ENCODE measurements at regions not wholly inside any gene's neighbourhood (a gene's known extent, or its start where the extent isn't known, plus 50 kb on each side); places are given as distances from the start of the nearest gene placed in this dataset.

- no peak for DNase-seq
Measured at GRCh38 chr16:9383281-9383680, 291.8 kb downstream of the HAPSTR1 start.

- DNase-seq: no peak
Measured at GRCh38 chr16:9384141-9384540, 292.7 kb downstream of the HAPSTR1 start.

- no peak for DNase-seq
Measured at GRCh38 chr16:9389543-9390207, 298.2 kb downstream of the HAPSTR1 start.

- DNase-seq: no peak
Measured at GRCh38 chr16:9392956-9393355, 301.5 kb downstream of the HAPSTR1 start.

- DNase-seq: no peak
Measured at GRCh38 chr16:9393591-9393990, 302.1 kb downstream of the HAPSTR1 start.

GRCh38 chr16:9395958-9396359, 304.5 kb downstream of the HAPSTR1 start:
- DNase-seq: no peak

- no peak for DNase-seq
Measured at GRCh38 chr16:9399573-9399972, 308.1 kb downstream of the HAPSTR1 start.

- no peak for DNase-seq
Measured at GRCh38 chr16:9401173-9401572, 309.7 kb downstream of the HAPSTR1 start.

GRCh38 chr16:9402293-9402860, 310.9 kb downstream of the HAPSTR1 start:
- DNase-seq: no peak

GRCh38 chr16:9404811-9405210, 313.4 kb downstream of the HAPSTR1 start:
- DNase-seq: no peak

GRCh38 chr16:9406038-9406712, 314.7 kb downstream of the HAPSTR1 start:
- no peak for DNase-seq

- DNase-seq: no peak
Measured at GRCh38 chr16:9407206-9407758, 315.8 kb downstream of the HAPSTR1 start.

- no peak for DNase-seq
Measured at GRCh38 chr16:9408297-9408878, 316.9 kb downstream of the HAPSTR1 start.

- DNase-seq: no peak
Measured at GRCh38 chr16:9409560-9410493, 318.4 kb downstream of the HAPSTR1 start.

- no peak for DNase-seq
Measured at GRCh38 chr16:9411426-9411825, 320.0 kb downstream of the HAPSTR1 start.

- DNase-seq: no peak
Measured at GRCh38 chr16:9412031-9412914, 320.8 kb downstream of the HAPSTR1 start.

- DNase-seq: no peak
Measured at GRCh38 chr16:9412915-9413264, 321.4 kb downstream of the HAPSTR1 start.

- no peak for DNase-seq
Measured at GRCh38 chr16:9415545-9415944, 324.1 kb downstream of the HAPSTR1 start.

GRCh38 chr16:9417898-9418297, 326.5 kb downstream of the HAPSTR1 start:
- no peak for DNase-seq

- no peak for DNase-seq
Measured at GRCh38 chr16:9419161-9419560, 327.7 kb downstream of the HAPSTR1 start.

GRCh38 chr16:9422762-9423513, 331.5 kb downstream of the HAPSTR1 start:
- no peak for DNase-seq
